HEK293 (cell line): ENCODE measurements at regions not wholly inside any gene's neighbourhood (a gene's known extent, or its start where the extent isn't known, plus 50 kb on each side); places are given as distances from the start of the nearest gene placed in this dataset.
"Not testable (repeated sequence)": the region's sequence is repeated elsewhere in the genome, so short reads cannot be mapped to it uniquely, and the experiment has no call there.

Source experiments
- KLF1 ChIP-seq: fragments of 450-650 bp; formaldehyde crosslinking; IDR thresholded peaks from 2 replicates; pipeline ENCODE4 v1.5.1; 2016; ENCODE audit warnings: missing biosample characterization, missing genetic modification characterization
- REST ChIP-seq: fragments of 450-650 bp; formaldehyde crosslinking; IDR thresholded peaks from 2 replicates; pipeline ENCODE4 v1.5.1; 2016; ENCODE audit warnings: missing biosample characterization, missing genetic modification characterization
- SP2 ChIP-seq: fragments of 450-650 bp; formaldehyde crosslinking; IDR thresholded peaks from 2 replicates; pipeline ENCODE4 v1.5.1; 2016; ENCODE audit warnings: missing biosample characterization, missing genetic modification characterization
- TCF7L2 ChIP-seq: IDR thresholded peaks from 2 replicates; pipeline ENCODE4 v1.6.1; 2011; ENCODE audit warnings: low read depth, mild to moderate bottlenecking, inconsistent platforms, low read length, moderate library complexity, borderline replicate concordance
- ZBTB20 ChIP-seq: fragments of 450-650 bp; formaldehyde crosslinking; IDR thresholded peaks from 2 replicates; pipeline ENCODE4 v1.5.1; 2016; ENCODE audit warnings: missing biosample characterization, missing genetic modification characterization
- ZNF184 ChIP-seq: fragments of 450-650 bp; IDR thresholded peaks from 2 replicates; pipeline ENCODE4 v1.5.1; 2018; ENCODE audit warnings: missing biosample characterization, mild to moderate bottlenecking, missing genetic modification characterization
- ZNF274 ChIP-seq, 2 experiments: fragments of 200-500 bp in 1 of 2; fragments of 450-650 bp in 1 of 2; sonication (Bioruptor generic) in 1 of 2; formaldehyde crosslinking in 1 of 2; IDR thresholded peaks; 2 replicates each; pipeline versions ENCODE4 v1.5.1 to v1.6.1; 2014 to 2016; ENCODE audit warnings: borderline replicate concordance in 1 of 2, inconsistent platforms in 1 of 2, low read length in 1 of 2, missing biosample characterization in 1 of 2, missing genetic modification characterization in 1 of 2
- ZNF350 ChIP-seq: fragments of 450-650 bp; formaldehyde crosslinking; IDR thresholded peaks from 2 replicates; pipeline ENCODE4 v1.5.0; 2017; ENCODE audit warnings: missing biosample characterization, mild to moderate bottlenecking, missing genetic modification characterization
- ZNF513 ChIP-seq: fragments of 450-650 bp; IDR thresholded peaks from 2 replicates; pipeline ENCODE4 v1.5.1; 2018; ENCODE audit warnings: missing biosample characterization, missing genetic modification characterization
- ZNF530 ChIP-seq: fragments of 450-650 bp; formaldehyde crosslinking; IDR thresholded peaks from 2 replicates; pipeline ENCODE4 v1.5.1; 2016; ENCODE audit warnings: low read depth, missing biosample characterization, missing genetic modification characterization
- ZNF830 ChIP-seq: fragments of 450-650 bp; IDR thresholded peaks from 2 replicates; pipeline ENCODE4 v1.5.0; 2018; ENCODE audit warnings: missing biosample characterization, missing genetic modification characterization, low read depth, mild to moderate bottlenecking, moderate library complexity
- TF ChIP-seq, protein P1 (sequence below): fragments of 450-650 bp; formaldehyde crosslinking; IDR thresholded peaks from 2 replicates; pipeline ENCODE4 v1.5.1; 2016; ENCODE audit warnings: missing biosample characterization, missing genetic modification characterization

GRCh38 chr9:85847782-85848181 is 93.2 kb upstream of the NAA35 start:
- not testable (repeated sequence) for TF ChIP-seq ZNF530 (tag by site-specific recombination); ZNF513 (tag by site-specific recombination); ZBTB20 (tag by site-specific recombination); TCF7L2; SP2 (tag by site-specific recombination); ZNF184; KLF1; ZNF830; ZNF274 (IDR thresholded peaks at IDR 0.05; ENCODE audit: low read length); ZNF274 (tag by site-specific recombination; IDR thresholded peaks at IDR 0.05; ENCODE audit: borderline replicate concordance); REST (tag by site-specific recombination); ZNF350
- TF ChIP-seq, protein P1, sequence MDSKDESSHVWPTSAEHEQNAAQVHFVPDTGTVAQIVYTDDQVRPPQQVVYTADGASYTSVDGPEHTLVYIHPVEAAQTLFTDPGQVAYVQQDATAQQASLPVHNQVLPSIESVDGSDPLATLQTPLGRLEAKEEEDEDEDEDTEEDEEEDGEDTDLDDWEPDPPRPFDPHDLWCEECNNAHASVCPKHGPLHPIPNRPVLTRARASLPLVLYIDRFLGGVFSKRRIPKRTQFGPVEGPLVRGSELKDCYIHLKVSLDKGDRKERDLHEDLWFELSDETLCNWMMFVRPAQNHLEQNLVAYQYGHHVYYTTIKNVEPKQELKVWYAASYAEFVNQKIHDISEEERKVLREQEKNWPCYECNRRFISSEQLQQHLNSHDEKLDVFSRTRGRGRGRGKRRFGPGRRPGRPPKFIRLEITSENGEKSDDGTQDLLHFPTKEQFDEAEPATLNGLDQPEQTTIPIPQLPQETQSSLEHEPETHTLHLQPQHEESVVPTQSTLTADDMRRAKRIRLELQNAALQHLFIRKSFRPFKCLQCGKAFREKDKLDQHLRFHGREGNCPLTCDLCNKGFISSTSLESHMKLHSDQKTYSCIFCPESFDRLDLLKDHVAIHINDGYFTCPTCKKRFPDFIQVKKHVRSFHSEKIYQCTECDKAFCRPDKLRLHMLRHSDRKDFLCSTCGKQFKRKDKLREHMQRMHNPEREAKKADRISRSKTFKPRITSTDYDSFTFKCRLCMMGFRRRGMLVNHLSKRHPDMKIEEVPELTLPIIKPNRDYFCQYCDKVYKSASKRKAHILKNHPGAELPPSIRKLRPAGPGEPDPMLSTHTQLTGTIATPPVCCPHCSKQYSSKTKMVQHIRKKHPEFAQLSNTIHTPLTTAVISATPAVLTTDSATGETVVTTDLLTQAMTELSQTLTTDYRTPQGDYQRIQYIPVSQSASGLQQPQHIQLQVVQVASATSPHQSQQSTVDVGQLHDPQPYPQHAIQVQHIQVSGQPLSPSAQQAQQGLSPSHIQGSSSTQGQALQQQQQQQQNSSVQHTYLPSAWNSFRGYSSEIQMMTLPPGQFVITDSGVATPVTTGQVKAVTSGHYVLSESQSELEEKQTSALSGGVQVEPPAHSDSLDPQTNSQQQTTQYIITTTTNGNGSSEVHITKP (tag by site-specific recombination): not testable (repeated sequence)
